Calu3 (cell line): ENCODE measurements at regions not wholly inside any gene's neighbourhood (a gene's known extent, or its start where the extent isn't known, plus 50 kb on each side); places are given as distances from the start of the nearest gene placed in this dataset.

Source experiments
- BruUV-seq: library from RNA; stranded (reverse); fragments of 400-500 nt; replicated peaks from 2 replicates; lab custom pipeline; 2021; lab: Mats Ljungman, UMichigan
- CTCF ChIA-PET: fragments of 300-600 bp; sonication (Branson Sonifier 250); formaldehyde crosslinking; loops from one replicate; lab custom pipeline; 2022; ENCODE audit warnings: antibody characterized with exemption; lab: Charles Lee
- DNase-seq: peaks from one replicate; pipeline ENCODE4 v3.0.0; 2022
- H3K27ac Mint-ChIP-seq: one replicate; pipeline ENCODE4 v1.8.0; 2022; ENCODE audit warnings: mixed read lengths; ENCODE audit not compliant: unreplicated experiment
- H3K27me3 Mint-ChIP-seq: one replicate; pipeline ENCODE4 v1.8.0; 2022; ENCODE audit warnings: mixed read lengths; ENCODE audit not compliant: unreplicated experiment
- H3K36me3 Mint-ChIP-seq: one replicate; pipeline ENCODE4 v1.8.0; 2022; ENCODE audit warnings: mild to moderate bottlenecking, moderate library complexity, mixed read lengths; ENCODE audit not compliant: insufficient read depth, unreplicated experiment
- H3K4me1 Mint-ChIP-seq: one replicate; pipeline ENCODE4 v1.8.0; 2022; ENCODE audit warnings: mild to moderate bottlenecking, low read depth, mixed read lengths; ENCODE audit not compliant: unreplicated experiment
- H3K4me3 Mint-ChIP-seq: one replicate; pipeline ENCODE4 v1.8.0; 2022; ENCODE audit warnings: mild to moderate bottlenecking, low read depth, moderate library complexity, mixed read lengths; ENCODE audit not compliant: unreplicated experiment
- H3K9me3 Mint-ChIP-seq: one replicate; pipeline ENCODE4 v1.8.0; 2022; ENCODE audit warnings: low read depth, mixed read lengths; ENCODE audit not compliant: unreplicated experiment
- intact Hi-C: fragments of 100-400 bp; cut with micrococcal nuclease; formaldehyde crosslinking; loops from one replicate; pipeline ENCODE4 v1.10.0; 2022; ENCODE audit not compliant: unreplicated experiment
- TF ChIP-seq, protein P1 (sequence below): fragments of 200-600 bp; IDR thresholded peaks from one replicate; pipeline ENCODE4 v1.8.0; 2022; ENCODE audit warnings: antibody characterized with exemption; ENCODE audit not compliant: unreplicated experiment

DNA sequence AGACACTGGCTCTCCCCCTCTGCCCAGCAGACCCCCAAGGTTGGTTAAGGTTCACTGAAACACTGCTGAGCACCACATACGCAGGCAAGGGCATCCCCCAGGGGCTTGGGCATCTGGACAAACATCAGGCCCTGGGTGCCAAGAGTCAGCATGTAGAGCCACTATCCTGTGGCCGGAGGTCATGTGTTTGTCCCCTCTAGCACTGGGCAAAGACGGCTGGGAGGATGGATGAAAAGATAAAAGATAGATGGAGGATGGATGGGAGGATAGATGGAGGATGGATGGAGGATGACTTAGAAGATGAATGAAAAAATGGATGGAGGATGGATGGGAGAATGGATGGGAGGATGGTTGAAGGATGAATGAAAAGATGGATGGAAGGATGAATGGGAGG, 216.8 kb upstream of the IER5L start:
- Mint-ChIP-seq H3K9me3 (no peaks in the 10 kb centered on the region), H3K27me3 (no peaks in the 10 kb centered on the region), H3K27ac (no peak overlapping the region), H3K4me3 (no peak overlapping the region), H3K36me3 (no peaks in the 10 kb centered on the region), H3K4me1 (no peaks in the 10 kb centered on the region)
- intact Hi-C loops = no loop called here
- DNase-seq = no peak
- TF ChIP-seq, protein P1, sequence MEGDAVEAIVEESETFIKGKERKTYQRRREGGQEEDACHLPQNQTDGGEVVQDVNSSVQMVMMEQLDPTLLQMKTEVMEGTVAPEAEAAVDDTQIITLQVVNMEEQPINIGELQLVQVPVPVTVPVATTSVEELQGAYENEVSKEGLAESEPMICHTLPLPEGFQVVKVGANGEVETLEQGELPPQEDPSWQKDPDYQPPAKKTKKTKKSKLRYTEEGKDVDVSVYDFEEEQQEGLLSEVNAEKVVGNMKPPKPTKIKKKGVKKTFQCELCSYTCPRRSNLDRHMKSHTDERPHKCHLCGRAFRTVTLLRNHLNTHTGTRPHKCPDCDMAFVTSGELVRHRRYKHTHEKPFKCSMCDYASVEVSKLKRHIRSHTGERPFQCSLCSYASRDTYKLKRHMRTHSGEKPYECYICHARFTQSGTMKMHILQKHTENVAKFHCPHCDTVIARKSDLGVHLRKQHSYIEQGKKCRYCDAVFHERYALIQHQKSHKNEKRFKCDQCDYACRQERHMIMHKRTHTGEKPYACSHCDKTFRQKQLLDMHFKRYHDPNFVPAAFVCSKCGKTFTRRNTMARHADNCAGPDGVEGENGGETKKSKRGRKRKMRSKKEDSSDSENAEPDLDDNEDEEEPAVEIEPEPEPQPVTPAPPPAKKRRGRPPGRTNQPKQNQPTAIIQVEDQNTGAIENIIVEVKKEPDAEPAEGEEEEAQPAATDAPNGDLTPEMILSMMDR = no peak
- CTCF ChIA-PET = no interaction called here
- no TSS peak for BruUV-seq

DNA sequence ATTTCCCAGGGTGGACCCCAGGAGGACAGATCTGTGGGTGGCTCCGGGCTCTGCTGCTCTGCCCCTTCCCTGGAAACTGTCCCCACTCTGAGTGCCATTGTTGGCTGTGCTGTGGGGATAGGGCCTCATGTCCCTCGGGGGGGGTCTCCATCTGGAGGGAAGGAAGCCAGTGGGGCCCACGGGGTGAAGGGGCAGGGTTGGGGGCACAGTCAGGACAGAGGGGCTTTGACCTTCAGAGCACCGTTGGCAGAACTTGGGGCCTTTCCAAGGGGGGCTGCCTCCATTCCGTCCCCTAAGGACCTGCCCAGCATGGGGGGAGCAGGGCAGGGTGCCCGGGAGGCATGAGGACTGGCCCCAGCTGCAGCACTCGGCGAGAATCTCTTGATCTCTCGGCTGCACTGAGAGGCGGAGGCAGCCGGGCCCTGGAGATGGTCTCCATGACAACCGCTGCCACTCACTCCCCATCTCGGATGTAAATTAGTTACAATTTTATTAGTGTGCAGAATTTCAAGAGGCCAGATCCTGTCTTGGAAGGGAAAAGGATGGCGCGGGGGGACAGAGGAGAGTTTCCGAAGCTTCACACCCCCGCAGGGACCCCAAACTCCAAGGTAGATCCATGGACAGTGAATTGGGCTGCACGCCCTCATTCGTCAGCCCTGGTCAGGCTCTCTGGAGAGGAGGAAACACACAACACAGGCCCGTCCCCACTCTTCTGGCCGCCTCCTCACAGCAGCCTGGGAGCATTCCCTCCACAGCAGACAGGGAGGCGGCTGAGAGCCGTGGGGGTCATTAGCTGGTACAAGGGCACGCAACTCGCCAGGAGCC, 216.2 kb upstream of the IER5L start:
- BruUV-seq = no TSS peak

DNA sequence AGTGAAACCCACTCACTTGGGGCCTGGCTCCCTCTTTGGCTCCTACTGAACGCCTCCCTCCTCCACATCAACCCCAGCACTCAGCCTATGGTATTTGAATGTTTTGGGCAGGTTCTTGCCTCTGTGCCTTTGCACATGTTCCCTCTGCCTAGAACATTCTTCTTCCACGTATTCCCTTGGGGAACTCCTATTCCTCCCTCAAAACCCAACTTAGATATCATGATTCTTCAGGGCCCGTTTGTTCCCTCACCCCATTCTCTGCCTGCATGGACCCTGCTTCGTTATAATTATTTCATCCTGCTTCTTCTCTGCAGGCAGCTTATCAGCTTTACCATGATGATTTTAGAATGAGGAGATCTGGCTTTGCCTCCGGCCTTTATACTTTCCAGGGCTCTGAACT, 215.0 kb upstream of the IER5L start:
- H3K27me3 Mint-ChIP-seq = no peaks in the 10 kb centered on the region
- no peak for DNase-seq
- CTCF ChIA-PET = no interaction called here
- TF ChIP-seq, protein P1 = no peak
- no peaks in the 10 kb centered on the region for H3K4me1 Mint-ChIP-seq
- no peaks in the 10 kb centered on the region for H3K9me3 Mint-ChIP-seq
- no peak overlapping the region for H3K27ac Mint-ChIP-seq
- H3K36me3 Mint-ChIP-seq = no peaks in the 10 kb centered on the region
- no peak overlapping the region for H3K4me3 Mint-ChIP-seq
- intact Hi-C loops = no loop called here
- no TSS peak for BruUV-seq

More for the DNA sequence above, 216.2 kb upstream of the IER5L start:
- Mint-ChIP-seq H3K4me3 (no peak overlapping the region), H3K4me1 (no peaks in the 10 kb centered on the region), H3K9me3 (no peaks in the 10 kb centered on the region), H3K27me3 (no peaks in the 10 kb centered on the region), H3K27ac (no peak overlapping the region), H3K36me3 (no peaks in the 10 kb centered on the region)
- intact Hi-C loops = no loop called here
- CTCF ChIA-PET = no interaction called here
- no peak for DNase-seq
- TF ChIP-seq, protein P1 = no peak

DNA sequence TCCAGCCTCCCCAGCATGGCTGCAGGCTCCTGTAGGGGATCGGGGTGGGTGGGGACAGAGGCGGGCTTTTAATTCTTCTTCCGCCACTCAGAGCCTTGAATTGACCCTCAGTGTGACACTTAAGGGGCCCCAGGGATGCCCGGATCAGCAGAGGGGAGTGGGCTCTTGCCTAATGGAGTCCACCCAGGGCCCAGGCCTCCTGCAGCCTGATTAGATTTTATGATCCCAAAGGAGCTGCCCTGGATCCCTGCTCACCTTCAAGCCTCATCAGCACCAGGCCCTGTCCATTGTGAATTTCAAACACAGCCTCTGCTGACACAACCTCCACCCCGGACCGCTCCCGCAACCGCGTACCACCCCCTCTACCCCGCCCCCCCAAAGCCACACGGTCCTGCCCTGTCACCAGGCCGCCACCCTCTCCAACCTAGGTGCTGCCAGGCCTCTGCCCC, 214.1 kb upstream of the IER5L start:
- intact Hi-C loops = no loop called here
- Mint-ChIP-seq H3K27ac (no peak overlapping the region), H3K9me3 (no peaks in the 10 kb centered on the region), H3K4me3 (no peak overlapping the region), H3K27me3 (no peaks in the 10 kb centered on the region), H3K36me3 (no peaks in the 10 kb centered on the region), H3K4me1 (no peaks in the 10 kb centered on the region)
- CTCF ChIA-PET = no interaction called here
- BruUV-seq = no TSS peak
- DNase-seq = no peak
- TF ChIP-seq, protein P1 = no peak
